SK-N-MC (cell line): ENCODE measurements at regions not wholly inside any gene's neighbourhood (a gene's known extent, or its start where the extent isn't known, plus 50 kb on each side); places are given as distances from the start of the nearest gene placed in this dataset.

Experiments used
- DNase-seq: peaks from one replicate; pipeline ENCODE4 v3.0.0-alpha.2; 2011; ENCODE audit warnings: low read depth, low spot score
- H3K27ac ChIP-seq: fragments of 200-600 bp; sonication (generic); 2 replicates; pipeline ENCODE4 v1.5.1; 2016; ENCODE audit warnings: mixed run types
- H3K36me3 ChIP-seq: fragments of 200-600 bp; sonication (generic); 2 replicates; pipeline ENCODE4 v1.6.1; 2017; ENCODE audit warnings: antibody characterized with exemption, low read length, mixed read lengths; ENCODE audit not compliant: insufficient read depth
- H3K4me3 ChIP-seq: fragments of 200-600 bp; sonication (generic); 2 replicates; pipeline ENCODE4 v1.5.1; 2016
- H3K9ac ChIP-seq: fragments of 200-600 bp; sonication (generic); 2 replicates; pipeline ENCODE4 v1.8.0; 2017; ENCODE audit warnings: mixed run types, mixed read lengths; ENCODE audit not compliant: insufficient read length
- H3K9me3 ChIP-seq: fragments of 200-600 bp; sonication (generic); 2 replicates; pipeline ENCODE4 v1.6.1; 2017; ENCODE audit warnings: low read depth, mild to moderate bottlenecking, antibody characterized with exemption, low read length, moderate library complexity, mixed read lengths
- EZH2 ChIP-seq: fragments of 200-600 bp; sonication (generic); IDR thresholded peaks from one replicate; pipeline ENCODE4 v1.6.1; 2017; ENCODE audit warnings: antibody characterized with exemption
- FOXP2 ChIP-seq: optimal IDR thresholded peaks from 2 replicates; pipeline ENCODE3; 2011; ENCODE audit warnings: mild to moderate bottlenecking, moderate library complexity; ENCODE audit not compliant: insufficient read depth; ENCODE audit errors: extremely low read length, control extremely low read depth
- POLR2AphosphoS5 ChIP-seq: IDR thresholded peaks from 2 replicates; pipeline ENCODE4 v1.6.1; 2012; ENCODE audit warnings: mild to moderate bottlenecking, low read depth, low read length, borderline replicate concordance

DNA sequence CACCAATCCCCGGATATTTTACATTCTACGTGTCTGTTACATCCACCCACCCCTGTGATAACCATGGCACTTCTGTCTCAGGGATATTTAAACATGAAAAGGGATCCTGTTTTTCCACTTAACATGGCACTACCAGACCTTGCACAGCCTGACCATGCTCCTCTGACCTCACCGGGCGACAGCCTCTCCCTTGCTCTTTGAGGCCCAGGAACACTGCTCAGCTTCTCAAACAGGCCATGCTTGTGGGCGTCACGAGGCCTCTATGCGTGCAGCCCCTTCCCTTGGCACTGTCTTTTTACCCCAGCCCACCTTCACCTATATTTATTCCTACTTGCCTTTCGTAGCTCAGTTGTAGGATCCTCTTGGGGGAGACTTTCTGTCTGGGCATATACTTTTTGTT, 385.6 kb downstream of the UQCRFS1 start:
- Histone ChIP-seq H3K9ac (no peak overlapping the region), H3K4me3 (no peak overlapping the region), H3K9me3 (no peaks in the 10 kb centered on the region), H3K27ac (no peak overlapping the region), H3K36me3 (no peaks in the 10 kb centered on the region)
- TF ChIP-seq EZH2 (no peak), POLR2AphosphoS5 (no peak), FOXP2 (no peak)
- DNase-seq = no peak

DNA sequence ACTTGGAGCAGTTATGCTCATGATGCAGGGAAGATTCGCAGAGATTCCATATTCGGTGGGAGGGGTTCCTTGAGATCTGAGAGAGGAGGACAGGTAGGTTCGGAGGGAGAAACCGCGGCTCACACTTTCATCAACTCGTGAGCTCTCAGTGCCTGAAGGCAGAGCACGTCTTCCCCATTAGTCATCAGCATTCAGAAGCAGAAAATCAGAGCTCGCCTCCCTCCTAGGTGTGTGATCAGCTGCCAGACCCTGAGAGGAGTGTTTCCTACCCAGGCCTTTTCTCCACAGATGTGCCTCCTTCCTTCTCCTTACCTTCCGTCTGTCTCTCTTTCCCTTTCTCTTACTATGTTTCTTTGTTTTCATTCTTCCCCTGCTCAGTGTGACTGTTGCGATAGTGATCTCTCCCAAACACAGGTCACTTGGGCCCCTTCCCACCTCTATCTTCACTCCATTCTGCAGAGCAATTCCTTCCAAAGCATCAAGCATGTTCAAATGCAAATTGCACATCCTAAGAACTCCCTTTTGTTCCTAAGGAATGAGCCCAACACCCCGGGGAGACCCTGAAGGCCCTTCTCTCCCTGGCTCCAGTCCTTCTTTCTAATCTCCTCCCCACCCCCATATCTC, 389.5 kb downstream of the UQCRFS1 start:
- no peak for DNase-seq
- Histone ChIP-seq H3K9ac (no peak overlapping the region), H3K36me3 (no peaks in the 10 kb centered on the region), H3K9me3 (no peaks in the 10 kb centered on the region), H3K27ac (no peak overlapping the region), H3K4me3 (no peak overlapping the region)
- TF ChIP-seq POLR2AphosphoS5 = no peak
- TF ChIP-seq FOXP2 = no peak
- no peak for TF ChIP-seq EZH2

DNA sequence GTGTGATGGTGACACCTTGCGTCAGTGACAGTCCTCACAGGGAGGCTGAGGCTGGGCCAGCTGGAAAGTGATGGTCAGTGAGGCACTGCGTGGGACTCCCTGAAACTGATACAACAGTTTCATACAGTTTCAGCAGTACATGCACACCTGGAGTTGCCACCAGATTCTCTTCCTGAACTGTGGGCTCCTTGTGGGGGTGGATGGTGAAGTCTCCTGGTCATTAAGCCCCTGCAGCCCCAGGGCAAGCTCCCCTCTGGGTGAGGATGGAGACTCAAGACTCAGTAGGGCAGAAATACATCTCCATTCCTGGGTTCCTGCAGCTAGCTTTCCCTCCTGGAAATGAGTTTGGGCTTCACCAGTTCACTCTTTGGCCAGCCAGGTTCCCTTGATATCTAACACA, 392.7 kb downstream of the UQCRFS1 start:
- DNase-seq = no peak
- Histone ChIP-seq H3K27ac (no peak overlapping the region), H3K36me3 (no peaks in the 10 kb centered on the region), H3K9me3 (no peaks in the 10 kb centered on the region), H3K9ac (no peak overlapping the region), H3K4me3 (no peak overlapping the region)
- TF ChIP-seq FOXP2 (no peak), EZH2 (no peak), POLR2AphosphoS5 (no peak)

DNA sequence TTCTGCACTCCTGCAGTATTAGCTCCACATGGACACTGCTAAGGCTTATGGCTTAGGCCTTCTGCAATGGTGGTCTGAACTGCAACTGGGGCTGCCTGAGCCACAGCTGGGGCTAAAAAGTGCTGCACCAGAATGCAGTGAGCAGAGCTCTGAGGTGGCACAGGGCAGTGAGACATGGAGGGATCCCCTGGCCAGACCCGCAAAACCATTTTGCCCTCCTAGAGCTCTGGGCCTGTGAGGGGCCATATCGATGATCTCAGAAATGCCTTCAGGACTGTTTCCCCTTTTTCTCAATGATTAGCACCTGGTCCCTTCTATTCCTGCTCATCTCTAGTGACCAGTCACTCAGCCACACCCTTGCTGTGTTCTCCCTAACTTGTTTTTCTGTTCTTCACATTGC, 397.7 kb downstream of the UQCRFS1 start:
- TF ChIP-seq FOXP2 (no peak), POLR2AphosphoS5 (no peak), EZH2 (no peak)
- Histone ChIP-seq H3K27ac (no peak overlapping the region), H3K9me3 (no peaks in the 10 kb centered on the region), H3K9ac (no peak overlapping the region), H3K4me3 (no peak overlapping the region), H3K36me3 (no peaks in the 10 kb centered on the region)
- no peak for DNase-seq

DNA sequence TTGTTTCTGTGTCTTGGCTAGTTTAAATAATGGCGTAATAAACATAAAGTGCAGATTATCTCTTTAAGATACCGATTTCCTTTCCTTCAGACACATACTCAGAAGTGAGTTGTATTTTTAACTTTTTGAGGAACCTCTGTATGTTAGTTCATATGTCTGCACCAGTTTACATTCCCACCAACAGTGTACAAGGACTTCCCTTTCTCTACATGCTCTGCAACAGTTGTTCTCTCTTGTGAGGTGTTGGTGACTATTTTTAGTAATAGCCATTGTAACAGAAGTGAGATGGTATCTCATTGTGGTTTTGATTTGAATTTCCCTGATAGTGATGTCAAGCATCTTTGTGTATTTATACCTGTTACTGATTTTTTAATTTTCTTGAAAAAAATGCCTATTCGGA, 418.6 kb downstream of the UQCRFS1 start:
- Histone ChIP-seq H3K4me3 (no peak overlapping the region), H3K9ac (no peak overlapping the region), H3K9me3 (no peaks in the 10 kb centered on the region), H3K27ac (no peak overlapping the region), H3K36me3 (no peaks in the 10 kb centered on the region)
- TF ChIP-seq EZH2 (no peak), FOXP2 (no peak), POLR2AphosphoS5 (no peak)
- no peak for DNase-seq

DNA sequence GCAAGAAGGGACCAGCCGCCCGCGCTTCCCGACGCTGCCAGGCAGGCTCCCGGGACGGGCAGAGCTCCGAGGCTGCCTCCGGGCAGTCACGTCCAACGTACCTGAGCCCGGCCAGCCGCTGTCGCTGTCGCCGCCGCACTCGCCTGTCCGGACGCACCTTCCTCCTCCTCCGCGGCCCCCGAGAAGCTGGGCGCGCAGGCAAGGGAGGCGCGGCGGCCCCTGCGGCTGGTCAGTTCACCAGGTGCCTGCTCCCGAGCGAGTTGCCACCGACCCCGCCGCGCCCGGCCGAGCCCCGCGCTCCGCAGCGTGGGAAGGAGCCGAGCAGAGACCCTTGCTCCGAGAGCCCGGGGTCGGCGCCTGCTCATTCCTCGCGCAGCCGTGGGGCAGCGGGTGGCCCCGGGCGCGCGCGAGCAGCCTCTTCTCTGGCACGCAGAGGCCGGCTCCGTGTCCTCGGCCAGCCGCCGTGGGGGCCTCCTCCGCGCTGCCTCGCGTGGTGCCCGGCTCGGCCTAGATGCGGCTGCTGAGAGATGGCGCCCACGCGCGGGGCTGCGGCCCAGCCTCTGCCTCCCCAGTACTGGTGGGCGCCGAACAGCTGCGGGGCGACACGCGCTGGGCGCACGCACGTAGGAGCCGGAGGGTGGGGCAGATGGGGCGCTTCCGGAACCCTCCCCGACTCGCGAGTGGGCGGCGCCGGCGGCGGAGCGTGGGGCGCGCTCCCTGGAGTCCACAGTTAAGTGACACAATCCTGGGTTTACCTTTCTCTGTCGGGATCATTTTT, 419.4 kb downstream of the UQCRFS1 start:
- TF ChIP-seq EZH2 (no peak), FOXP2 (no peak), POLR2AphosphoS5 (no peak)
- no peak overlapping the region for H3K27ac ChIP-seq
- H3K36me3 ChIP-seq = no peaks in the 10 kb centered on the region
- no peak overlapping the region for H3K9ac ChIP-seq
- DNase-seq = no peak
- H3K4me3 ChIP-seq = no peak overlapping the region
- H3K9me3 ChIP-seq = no peaks in the 10 kb centered on the region

DNA sequence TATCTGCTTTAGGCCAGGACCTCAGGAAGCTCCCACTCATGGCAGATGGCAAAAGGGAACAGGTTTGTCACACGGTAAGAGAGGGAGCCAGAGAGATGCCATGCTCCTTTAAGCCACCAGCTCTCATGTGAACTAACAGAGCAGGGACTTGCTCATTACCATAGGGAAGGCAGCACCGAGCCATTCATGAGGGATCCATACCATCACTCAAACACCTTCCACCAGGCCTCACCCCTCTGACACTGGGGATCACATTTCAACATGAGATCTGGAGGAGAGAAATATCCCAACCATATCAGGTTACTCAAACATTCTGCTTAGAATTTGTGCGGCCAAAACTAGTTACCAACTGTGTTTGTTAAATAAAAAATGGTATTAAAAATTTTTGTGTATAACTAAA, 427.0 kb downstream of the UQCRFS1 start:
- Histone ChIP-seq H3K4me3 (no peak overlapping the region), H3K9me3 (0 out of 2 replicates have a peak, but pooled peaks cover 2% of the 10 kb centered on the region), H3K36me3 (no peaks in the 10 kb centered on the region), H3K9ac (no peak overlapping the region), H3K27ac (no peak overlapping the region)
- TF ChIP-seq EZH2 (no peak), POLR2AphosphoS5 (no peak), FOXP2 (no peak)
- DNase-seq = no peak

DNA sequence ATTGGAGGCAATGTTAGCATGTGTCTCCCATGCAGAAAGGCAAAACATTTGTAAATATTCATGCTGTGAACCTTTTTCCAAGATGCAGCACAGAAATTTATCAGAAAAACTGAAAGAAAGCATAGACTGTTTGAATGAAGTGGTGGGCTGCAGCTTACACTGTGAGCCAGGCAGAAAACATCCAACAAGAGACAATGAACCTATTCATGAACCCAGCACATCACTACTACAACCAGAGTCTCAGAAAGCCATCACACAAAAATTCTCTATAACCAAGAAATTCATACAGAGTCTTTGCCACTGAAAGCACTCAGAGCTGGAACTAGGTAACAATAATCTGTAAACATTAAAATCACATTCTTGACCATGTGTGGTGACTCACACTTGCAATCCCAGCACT, 448.9 kb downstream of the UQCRFS1 start:
- TF ChIP-seq FOXP2 (no peak), EZH2 (no peak), POLR2AphosphoS5 (no peak)
- H3K4me3 ChIP-seq = no peak overlapping the region
- H3K27ac ChIP-seq = no peak overlapping the region
- DNase-seq = no peak
- no peaks in the 10 kb centered on the region for H3K36me3 ChIP-seq
- H3K9me3 ChIP-seq = no peaks in the 10 kb centered on the region
- H3K9ac ChIP-seq = no peak overlapping the region

DNA sequence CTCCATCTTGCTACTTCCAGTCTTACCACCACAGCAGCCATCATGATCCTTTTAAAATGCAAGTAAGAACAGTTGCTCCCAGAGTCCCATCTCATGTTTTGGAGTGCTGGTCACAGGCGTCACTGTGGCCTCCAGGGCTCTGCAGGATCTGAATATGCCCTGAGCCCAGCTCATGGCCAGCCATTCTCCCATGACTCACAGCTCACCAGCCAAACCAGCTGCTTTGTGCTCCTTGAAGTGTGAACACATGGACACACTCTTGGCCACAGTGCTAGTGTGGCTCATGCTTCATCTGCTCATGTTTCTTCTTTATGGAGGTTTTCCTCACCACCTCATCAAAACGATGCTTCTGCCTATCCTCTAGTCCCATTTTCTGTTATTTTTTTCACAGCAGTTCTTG, 466.5 kb downstream of the UQCRFS1 start:
- no peak overlapping the region for H3K27ac ChIP-seq
- no peak for TF ChIP-seq FOXP2
- TF ChIP-seq POLR2AphosphoS5 = no peak
- no peak for TF ChIP-seq EZH2
- H3K9me3 ChIP-seq = no peaks in the 10 kb centered on the region
- no peak overlapping the region for H3K4me3 ChIP-seq
- H3K36me3 ChIP-seq = no peaks in the 10 kb centered on the region
- no peak overlapping the region for H3K9ac ChIP-seq
- DNase-seq = no peak
